GM19238 (cell line): ENCODE measurements at regions not wholly inside any gene's neighbourhood (a gene's known extent, or its start where the extent isn't known, plus 50 kb on each side); places are given as distances from the start of the nearest gene placed in this dataset.
"Not testable (repeated sequence)": the region's sequence is repeated elsewhere in the genome, so short reads cannot be mapped to it uniquely, and the experiment has no call there.

ENCODE experiments used
- DNase-seq: peaks from one replicate; pipeline ENCODE4 v3.0.0; 2011; ENCODE audit warnings: low spot score; ENCODE audit not compliant: insufficient read length

DNA sequence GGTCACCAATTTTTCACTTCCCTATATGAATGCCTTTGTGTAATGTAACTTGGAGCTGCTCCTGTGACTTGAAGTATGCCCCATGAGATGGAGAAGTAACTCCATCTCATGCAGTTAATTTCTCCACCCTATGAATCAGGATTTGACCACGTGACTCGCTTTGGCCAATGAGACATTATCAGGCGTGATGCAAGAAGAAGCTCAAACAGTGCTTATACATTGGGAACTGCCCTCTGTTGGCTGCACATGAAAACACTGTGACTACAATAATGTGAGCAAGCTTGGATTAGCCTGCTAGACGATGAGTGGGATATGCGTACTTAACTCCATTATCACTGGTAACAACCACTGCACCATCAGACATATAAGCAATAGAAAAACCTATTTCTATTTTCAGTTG, 684.4 kb downstream of the PLA2G4A start:
- no peak for DNase-seq

GRCh38 chr1:187514110-187514509, 685.4 kb downstream of the PLA2G4A start:
- no peak for DNase-seq

GRCh38 chr1:187516874-187517273, 688.1 kb downstream of the PLA2G4A start:
- DNase-seq, result no peak

GRCh38 chr1:187517546-187517945, 688.8 kb downstream of the PLA2G4A start:
- DNase-seq, result no peak

- no peak for DNase-seq
Measured at GRCh38 chr1:187527346-187527745, 698.6 kb downstream of the PLA2G4A start.

GRCh38 chr1:187537936-187538335, 709.2 kb downstream of the PLA2G4A start:
- no peak for DNase-seq

DNA sequence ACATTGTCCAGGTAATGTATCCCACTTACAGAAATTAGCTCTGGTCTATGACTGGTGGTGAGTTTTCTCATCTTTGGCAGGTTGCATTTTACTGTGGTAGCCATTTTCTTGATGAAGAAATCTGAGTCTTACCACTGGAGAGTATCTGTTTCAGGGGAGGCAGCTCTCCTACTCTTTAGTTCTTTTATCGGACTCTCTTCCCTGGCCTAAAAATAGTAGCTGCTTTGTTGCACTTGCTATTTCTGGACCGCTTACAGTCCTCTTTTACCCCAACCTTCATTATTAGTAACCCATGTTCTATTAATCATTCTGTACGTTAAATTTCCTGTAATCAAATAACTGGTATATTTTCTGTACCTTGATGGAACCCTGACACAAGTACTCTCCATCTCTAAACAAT, 720.8 kb downstream of the PLA2G4A start:
- no peak for DNase-seq

DNA sequence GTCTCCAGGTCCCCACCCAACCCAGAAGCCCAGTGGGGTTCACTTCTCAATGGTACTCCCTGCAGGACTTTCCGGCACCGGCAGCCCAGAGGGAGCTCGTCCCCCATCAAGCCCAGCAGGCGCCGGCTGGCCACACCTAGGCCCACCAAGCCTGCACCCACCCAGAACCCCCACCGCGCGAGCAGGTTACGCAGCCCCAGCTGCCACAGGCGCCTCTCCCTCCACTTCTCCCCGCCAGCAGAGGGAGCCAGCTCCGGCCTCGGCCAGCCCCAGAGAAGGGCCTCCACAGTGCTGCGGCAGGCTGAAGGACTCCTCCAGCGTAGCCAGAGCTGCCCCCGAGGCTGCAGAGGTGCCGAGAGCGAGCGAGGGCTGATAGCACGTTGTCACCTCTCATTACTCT, 722.3 kb downstream of the PLA2G4A start:
- no peak for DNase-seq

GRCh38 chr1:187563191-187563590, 734.4 kb downstream of the PLA2G4A start:
- DNase-seq, result no peak

DNA sequence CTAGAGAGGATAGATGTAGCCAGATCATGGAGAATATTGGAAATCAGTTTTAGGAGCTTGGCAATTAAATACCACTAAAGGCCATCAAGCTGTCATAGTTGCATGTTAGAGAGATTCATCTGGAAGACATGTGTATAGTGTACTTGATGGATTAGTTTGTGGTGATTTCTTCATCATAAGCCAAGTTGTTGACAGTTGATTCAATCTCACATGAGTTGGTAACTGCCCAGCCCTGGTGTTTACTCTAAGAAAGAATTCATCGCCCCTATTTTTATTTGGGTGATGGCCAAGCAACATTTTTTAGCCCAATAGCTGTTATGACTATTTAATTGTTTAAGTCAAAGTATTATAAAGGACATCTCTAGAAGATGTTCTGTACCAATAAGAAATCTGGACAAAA, 737.6 kb downstream of the PLA2G4A start:
- no peak for DNase-seq

DNA sequence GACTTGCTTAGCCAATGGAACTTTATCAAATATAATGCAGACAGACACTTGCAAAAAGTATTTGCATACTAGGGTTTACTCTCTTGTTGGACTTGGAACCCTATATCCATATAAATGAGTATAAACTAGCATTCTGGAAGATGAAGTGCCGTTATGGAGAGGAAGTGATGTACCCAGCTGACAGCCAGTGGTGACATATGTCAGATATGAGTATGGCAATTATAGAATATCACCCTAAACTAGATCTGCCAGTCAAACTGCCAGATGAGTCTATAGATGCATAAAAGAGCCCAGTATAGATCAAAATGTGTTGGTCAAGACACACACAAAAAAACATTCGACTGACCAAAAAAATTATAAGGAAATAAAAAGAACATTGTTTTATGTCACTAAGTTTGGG, 739.3 kb downstream of the PLA2G4A start:
- DNase-seq, result no peak

DNA sequence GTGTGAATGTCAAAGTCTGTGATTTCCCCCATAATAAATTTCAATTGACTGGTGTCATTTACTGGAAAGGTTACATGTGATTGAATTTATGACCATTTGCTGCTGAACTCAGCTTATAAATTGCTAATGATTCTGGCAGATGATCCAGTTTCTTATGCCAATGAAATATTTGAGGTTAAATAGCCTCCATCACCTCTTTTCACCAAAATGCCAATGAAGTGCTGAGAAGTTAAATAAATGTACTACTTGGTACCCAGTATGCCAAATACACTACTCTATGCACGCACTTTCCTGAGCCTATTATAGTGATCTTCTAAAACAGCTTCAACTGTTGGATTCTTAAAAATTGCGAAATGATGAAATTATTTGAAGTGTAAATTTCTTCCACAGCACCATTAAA, 741.4 kb downstream of the PLA2G4A start:
- no peak for DNase-seq

GRCh38 chr1:187577610-187578009, 748.9 kb downstream of the PLA2G4A start:
- DNase-seq, result no peak

GRCh38 chr1:187588917-187589316, 760.2 kb downstream of the PLA2G4A start:
- no peak for DNase-seq

DNA sequence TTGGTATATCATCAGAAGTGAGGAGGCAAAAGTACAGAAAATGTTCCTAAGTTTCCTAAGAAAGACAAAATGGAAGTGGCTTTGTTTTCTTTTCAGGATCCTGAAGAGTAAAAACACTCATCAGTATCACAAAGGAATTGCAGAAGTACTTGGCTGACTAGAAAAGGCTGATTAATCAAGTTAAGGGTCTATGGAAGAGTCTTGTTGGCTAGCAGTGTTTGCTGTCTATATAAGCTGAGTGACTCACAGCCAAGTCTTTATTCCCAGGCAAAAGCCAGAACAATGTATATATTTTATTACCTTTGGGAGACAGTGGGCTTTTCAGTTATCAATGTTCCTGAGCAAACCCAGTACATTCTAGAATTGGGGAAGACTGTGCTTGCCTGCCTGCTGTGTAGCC, 777.0 kb downstream of the PLA2G4A start:
- DNase-seq, result no peak

DNA sequence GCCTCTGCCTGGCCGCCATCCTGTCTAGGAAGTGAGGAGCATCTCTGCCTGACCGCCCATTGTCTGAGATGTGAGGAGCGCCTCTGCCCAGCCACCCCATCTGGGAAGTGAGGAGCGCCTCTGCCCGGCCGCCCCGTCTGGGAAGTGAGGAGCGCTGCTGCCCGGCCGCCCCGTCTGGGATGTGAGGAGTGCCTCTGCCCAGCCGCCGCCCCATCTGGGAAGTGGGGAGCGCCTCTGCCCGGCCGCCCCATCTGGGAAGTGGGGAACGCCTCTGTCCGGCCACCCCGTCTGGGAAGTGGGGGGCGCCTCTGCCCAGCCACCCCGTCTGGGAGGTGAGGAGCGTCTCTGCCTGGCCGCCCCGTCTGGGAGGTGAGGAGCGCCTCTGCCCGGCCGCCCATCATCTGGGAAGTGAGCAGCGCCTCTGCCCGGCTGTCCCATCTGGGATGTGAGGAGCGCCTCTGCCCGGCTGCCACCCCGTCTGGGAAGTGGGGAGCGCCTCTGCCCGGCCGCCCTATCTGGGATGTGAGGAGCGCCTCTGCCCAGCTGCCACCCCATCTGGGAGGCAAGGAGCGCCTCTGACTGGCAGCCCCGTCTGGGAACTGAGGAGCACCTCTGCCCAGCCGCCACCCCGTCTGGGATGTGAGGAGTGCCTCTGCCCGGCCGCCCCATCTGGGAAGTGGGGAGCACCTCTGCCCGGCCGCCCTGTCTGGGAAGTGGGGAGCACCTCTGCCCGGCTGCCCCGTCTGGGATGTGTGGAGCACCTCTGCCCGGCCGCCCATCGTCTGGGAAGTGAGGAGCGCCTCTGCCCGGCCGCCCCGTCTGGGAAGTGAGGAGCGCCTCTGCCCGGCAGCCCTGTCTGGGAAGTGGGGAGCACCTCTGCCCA, 787.3 kb downstream of the PLA2G4A start:
- DNase-seq, result not testable (repeated sequence)

DNA sequence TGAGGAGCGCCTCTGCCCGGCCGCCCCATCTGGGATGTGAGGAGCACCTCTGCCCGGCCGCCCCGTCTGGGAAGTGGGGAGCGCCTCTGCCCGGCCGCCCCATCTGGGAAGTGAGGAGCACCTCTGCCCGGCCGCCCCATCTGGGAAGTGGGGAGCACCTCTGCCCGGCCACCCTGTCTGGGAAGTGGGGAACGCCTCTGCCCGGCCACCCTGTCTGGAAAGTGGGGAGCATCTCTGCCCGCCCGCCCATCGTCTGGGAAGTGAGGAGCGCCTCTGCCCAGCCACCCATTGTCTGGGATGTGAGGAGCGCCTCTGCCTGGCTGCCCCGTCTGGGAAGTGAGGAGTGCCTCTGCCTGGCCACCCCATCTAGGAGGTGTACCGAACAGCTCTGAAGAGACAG, 788.1 kb downstream of the PLA2G4A start:
- DNase-seq, result not testable (repeated sequence)

DNA sequence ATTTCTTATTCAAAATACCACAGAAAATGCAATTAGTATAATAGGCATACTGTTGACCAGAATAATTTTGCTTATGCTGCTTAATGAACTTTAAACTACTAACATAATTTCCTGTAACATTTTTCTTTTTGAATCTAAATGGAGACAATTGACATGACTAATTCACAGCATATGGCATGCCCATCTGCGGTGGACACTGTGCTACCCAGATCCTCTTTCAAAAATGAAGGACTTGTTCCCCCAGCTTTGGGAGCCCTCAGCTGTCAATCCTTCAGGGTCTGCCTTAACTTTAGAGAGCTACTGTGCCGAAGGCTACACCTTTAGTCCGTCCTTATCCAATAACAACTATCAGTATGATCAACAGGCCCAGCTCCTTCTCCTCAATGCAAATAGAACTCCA, 789.0 kb downstream of the PLA2G4A start:
- DNase-seq, result no peak

GRCh38 chr1:187619175-187619574, 790.4 kb downstream of the PLA2G4A start:
- no peak for DNase-seq

DNA sequence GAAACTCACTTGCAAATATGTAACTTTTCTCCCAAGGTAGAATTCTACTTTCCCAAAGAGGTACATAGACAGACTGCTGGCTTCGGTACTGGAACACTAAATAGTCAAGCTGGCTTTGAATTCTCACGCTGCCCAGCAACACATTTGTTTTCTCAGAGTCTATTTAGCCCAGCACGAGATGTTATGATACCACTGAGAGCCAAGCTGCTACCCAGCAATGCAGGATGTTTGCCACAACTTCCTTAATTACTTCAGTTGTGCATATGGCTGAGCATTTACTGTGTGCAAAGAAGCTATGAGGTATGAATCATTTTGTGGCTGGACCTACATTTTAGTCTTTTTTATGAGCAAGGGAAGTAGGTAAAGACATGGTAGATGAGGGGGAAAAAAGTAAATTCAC, 793.2 kb downstream of the PLA2G4A start:
- DNase-seq, result no peak

- no peak for DNase-seq
Measured at GRCh38 chr1:187622545-187622944, 793.8 kb downstream of the PLA2G4A start.

- no peak for DNase-seq
Measured at GRCh38 chr1:187624812-187625545, 796.2 kb downstream of the PLA2G4A start.

GRCh38 chr1:187626056-187626455, 797.3 kb downstream of the PLA2G4A start:
- no peak for DNase-seq
